ENCODE measurements at regions not wholly inside any gene's neighbourhood (a gene's known extent, or its start where the extent isn't known, plus 50 kb on each side); places are given as distances from the start of the nearest gene placed in this dataset.

DNA sequence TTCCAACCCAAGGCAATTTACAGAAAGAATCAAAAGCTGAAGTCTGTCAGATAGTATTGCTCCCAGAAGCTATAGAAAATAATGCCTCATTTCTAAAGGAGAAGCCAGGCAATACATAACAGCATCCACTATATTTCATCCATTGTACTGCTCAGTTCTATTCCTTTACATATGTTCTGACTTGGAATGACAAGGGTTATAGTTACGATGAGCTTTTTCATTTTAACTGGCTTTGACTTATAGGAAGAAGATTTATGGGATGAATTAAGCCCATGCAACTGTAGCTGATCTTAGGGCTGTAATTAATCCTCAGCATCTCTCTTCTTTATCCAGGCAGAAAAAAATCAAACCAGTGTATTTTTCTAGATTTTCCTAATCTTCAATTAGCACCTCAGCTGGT, 676.3 kb upstream of the CCDC54 start:
- ATAC-seq (no peak), DNase-seq (no peak)

DNA sequence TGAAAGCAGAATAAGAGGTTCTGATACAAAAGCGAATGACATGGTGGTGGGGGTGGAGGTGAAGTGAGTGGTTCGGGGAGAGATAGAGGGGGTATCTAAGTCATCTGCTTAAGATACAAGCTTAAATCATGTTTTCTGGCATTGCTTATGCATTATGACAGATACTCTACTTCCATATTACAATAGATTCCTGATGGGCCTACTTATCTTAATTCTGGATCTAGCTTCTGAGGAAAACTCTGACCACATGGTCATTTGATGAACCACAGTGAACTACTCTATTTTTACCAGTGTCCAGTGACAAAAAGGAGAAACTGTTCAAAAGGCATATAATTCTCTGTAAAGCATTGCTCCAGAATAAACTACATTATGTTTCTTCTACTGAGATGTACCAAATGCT, 673.7 kb upstream of the CCDC54 start:
- DNase-seq (no peak), ATAC-seq (no peak)

DNA sequence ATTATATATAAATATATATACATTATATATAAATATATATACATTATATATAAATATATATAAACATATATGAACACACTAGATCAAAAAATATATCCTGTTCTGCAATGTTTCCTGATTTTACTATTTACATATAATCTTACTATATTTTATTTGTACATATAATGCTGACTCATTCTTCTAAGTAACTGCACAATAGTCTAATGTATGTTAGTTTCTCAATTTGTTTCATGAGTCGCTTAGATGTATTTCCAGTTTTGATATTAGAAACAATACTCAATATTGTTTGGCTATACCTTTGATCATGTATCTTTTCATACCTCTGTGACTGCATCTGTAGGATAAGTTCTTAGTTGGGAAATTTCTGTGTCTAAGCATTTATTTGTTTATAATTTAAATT, 669.9 kb upstream of the CCDC54 start:
- no peak for ATAC-seq

DNA sequence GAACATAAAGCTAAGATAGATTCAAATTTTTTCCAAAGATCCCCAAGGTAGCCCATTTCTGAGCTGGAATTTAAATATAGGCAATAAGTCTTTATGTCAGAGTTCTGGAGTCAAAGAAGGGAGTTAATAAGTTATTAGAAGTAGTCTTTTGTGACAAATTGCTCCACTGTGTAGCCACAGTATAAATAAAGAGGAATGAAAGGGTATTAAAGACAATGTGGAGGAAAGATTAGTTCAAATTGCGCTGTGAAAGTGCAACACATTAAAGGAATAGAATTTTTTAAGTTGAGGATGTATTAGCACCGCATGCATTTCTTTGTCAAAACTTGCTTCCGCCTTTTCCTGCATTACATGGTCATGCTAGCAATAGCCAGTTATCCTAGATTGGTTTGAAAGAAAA, 666.6 kb upstream of the CCDC54 start:
- DNase-seq (no peak), ATAC-seq (no peak)

More for the DNA sequence above, 669.9 kb upstream of the CCDC54 start:
- DNase-seq, result no peak

DNA sequence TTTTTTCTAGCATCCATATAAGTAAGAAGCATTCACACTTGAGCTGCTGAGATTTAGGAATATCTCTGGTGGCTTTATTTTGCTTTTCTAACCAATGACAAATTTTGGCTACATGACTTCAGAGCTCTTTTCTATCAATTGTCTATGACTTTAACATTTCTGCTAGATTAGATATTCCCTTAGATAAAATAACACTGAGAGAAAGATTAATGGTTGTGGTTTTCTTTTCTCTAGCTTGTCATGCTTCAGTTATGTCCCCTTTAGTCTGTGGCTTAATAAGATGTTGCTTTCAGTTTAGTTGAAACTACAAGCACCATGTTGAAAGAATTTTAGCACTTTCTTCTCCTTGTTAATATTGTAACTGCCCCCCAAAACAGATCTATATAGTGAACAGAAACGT, 665.6 kb upstream of the CCDC54 start:
- no peak for DNase-seq
- ATAC-seq, result no peak

DNA sequence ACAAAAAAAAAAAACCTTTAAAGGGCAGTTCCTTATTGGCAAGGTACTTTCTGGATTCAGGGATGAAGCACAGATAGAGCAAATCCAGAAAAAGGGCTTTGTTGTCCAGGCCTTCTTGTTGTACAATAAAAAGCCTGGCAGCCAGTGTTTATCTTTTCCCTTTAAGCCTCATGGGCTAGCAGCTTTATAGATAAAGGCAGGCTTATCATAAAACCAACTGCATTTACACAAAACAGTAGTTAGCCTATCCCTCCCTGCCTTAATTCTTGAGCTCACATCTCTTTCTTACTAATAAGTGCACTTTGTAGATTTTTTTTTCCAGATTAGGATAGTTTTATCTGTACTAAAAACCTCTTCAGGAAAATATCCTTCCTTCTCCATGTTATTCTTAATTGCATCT, 662.8 kb upstream of the CCDC54 start:
- ATAC-seq (no peak), DNase-seq (no peak)

DNA sequence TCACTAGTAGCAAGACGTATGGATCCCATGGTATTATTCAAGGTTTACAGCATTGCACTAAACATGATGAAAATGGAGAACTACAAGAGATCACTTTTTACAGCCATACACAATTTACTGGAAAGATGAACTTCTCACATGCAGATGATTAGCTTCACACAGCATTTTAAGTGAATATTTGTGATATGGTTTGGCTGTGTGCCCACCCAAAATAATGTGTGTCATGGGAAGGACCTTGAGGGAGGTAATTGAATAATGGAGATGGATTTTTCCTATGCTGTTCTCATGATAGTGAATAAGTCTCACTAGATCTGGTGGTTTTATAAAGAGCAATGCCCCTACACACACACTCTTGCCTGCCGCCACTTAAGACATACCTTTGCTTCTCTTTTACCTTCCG, 662.0 kb upstream of the CCDC54 start:
- no peak for DNase-seq
- no peak for ATAC-seq

DNA sequence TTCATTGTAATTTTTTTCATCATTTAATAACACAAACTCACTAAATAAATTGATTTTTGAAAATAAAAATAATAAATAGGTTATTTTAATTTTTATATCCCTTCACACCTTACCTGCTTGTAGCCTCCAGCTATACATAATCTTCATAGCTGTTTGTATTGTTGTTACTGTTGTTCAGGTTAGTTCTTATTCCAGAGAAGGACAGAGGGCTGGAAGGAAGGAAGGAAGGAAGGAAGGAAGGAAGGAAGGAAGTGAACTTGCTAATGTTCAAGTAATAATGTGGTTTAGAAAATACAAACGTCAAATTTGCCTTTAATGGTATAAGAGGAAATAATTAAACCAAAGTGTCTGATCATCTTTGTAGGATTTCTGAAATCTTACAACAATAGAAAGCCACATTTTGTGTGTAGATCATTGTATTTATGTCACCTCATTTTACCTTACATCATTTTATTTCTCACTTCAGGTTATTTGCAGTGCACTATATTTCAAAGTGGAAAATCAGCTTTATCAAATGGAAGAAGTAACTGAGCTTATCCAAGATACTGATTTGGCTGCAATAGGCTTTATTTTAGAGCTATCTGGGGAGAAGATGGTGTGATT, 660.0 kb upstream of the CCDC54 start:
- no peak for DNase-seq
- no peak for ATAC-seq

DNA sequence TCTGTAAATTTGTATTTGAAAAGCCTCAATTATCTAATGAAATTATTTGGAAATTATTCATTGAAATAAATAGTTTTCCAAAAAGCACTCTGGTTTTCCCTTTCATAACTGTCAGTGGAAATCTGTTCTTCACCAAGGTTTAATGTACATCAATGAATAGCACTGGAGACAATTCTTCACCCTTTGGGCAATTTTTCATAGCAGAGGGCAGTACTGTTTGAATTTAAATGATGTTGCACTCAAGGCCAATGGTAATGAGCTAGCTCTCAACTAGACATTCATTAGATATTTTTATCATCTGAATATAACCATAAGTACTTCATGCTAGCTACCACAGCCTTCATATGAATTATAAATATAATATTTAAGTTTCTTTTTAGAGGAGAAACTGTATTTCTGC, 658.2 kb upstream of the CCDC54 start:
- ATAC-seq (no peak), DNase-seq (no peak)

DNA sequence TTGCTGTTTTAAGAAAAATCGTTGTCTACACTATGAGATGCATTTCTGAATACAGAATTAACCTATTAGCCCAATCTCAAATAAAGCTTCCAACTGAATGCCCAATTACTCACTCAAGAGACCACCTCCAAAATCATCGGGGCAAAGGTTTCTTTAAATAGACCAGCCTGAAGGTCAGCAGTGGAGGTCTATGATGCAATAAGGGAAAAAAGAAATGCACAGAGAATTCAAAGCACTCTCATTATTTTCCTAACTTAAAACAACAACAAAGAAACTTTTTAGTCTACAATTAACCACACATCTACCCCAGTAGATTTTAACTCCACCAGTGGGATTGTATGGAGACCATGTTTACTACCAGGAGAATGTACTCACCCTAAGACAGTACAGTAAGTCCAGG, 657.7 kb upstream of the CCDC54 start:
- no peak for ATAC-seq

DNA sequence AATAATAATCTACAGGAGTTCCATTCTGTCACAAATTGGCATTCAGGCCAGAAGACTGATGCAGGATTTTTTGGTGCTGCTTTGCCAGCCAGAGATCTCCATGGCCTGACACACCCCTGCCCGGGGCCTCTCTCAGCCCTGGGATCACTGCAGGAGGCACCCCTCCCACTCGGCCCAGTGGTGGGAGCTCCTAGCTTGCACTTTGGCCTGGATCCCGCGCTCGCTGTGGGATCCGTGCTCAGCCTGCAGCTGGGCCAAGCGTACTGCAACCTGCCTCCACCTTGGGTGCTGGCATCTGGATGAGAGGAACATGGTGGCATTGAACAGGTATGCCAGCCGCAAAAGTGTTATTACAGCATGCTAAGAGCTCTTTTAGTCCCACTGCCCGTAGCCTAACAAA, 656.7 kb upstream of the CCDC54 start:
- ATAC-seq, result no peak
- DNase-seq, result no peak

More for the DNA sequence above, 657.7 kb upstream of the CCDC54 start:
- DNase-seq, result no peak

DNA sequence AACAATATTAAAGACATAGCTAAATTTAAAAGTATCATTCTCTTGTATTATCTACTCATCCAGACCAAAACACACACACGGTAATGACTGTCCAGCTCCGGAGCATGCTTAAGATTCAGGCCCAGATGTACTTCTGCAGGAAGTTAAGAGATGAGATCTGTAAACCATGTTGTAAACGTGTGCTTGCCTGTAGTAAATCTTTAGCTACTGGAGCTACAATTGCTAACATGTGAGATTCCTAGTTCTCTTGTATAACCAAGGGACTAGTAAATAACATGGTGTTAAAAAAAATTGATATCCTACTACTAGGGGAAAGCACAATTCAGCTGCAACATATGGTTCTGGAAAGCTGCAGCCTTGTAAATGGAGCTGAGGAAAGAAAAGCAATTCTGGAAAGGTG, 651.7 kb upstream of the CCDC54 start:
- DNase-seq, result no peak
- no peak for ATAC-seq

DNA sequence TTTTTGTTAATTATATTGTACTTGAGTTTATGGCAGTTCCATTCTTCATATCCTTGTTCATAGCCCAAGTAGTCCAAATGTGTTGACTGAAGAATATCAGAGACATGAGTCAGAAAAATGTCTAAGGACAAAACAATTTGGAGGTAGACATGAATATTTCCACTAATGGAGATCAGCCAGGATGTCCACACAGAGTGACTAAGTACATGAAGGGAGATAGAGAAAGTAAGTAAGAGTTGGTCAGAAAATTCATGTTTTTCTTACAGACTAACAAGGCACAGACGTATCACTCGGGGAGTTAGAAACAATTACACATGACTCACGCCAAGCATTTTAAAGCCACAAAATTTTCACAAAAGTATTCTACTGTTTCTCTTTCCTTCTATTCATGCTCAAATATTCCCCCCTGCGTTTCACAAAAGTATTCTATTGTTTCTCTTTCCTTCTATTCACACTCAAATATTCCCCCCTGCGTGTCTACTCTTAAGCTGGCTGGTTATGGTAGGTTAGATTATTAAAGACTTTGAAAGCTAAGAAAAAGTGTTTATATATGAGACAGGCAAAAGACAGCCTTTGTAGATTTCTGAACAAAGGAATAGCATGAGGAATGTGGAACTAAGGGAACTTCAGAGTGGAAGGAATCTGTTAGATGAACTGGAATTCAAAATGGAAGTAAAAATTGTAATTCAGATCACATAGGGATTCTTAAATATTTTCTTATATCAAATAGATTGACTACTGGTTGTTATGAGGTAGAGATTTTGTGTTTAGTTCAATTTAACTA, 648.7 kb upstream of the CCDC54 start:
- DNase-seq (no peak), ATAC-seq (no peak)

DNA sequence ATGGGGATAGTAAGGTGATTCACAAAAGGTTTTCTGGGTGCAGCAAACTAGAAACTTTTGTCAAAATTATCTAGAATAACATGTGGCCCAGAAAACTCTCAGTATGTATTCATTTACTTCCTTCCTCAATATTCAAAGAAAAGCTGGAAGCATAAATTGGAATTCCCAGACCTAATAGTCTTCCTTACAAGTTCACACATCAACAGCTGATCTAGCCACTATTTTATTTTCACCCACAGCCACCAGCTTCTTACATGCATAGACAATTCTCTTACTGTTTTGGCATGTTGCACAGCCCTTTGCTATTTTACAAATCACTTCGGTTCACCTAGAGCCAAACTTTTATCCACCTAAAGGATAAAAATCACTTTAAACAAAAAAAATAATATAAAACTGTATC, 647.8 kb upstream of the CCDC54 start:
- no peak for DNase-seq

DNA sequence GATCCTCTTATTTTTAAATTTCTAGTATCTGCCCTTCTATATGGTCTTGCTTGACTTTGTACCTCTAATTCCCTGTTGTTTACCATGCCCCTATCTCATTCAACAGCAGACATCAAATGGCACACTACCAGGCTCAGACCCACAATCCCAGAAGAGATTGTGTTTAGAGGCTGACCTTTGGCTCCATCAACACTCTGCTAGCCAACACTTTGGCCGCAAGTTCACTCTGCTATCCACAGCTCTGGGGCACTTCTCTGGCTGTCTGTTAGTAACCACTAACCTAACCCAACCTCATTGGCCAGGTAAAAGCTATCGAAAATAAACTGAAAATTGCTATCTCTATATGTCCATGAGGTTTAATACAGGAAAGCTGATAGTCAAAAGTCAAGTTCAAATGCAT, 646.0 kb upstream of the CCDC54 start:
- ATAC-seq (no peak), DNase-seq (no peak)

More for the DNA sequence above, 647.8 kb upstream of the CCDC54 start:
- no peak for ATAC-seq

DNA sequence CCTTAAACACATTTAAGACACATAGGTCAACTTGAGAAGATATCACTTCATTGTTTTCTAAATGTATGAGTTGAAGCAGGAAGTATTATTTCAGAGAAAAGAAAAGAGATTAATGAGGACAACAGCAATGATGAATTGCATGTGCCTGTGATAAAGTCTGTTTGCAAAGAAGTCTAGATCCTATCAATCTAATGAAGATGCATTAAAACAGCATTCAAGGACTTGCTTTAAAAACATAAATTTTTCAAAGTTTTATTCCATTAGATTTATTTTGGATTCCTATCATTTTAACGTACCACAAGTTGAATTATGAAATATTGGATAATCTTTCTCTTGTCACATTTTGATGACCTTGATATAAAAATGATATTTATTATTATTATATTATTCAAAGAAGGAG, 642.5 kb upstream of the CCDC54 start:
- DNase-seq, result no peak
- ATAC-seq, result no peak

DNA sequence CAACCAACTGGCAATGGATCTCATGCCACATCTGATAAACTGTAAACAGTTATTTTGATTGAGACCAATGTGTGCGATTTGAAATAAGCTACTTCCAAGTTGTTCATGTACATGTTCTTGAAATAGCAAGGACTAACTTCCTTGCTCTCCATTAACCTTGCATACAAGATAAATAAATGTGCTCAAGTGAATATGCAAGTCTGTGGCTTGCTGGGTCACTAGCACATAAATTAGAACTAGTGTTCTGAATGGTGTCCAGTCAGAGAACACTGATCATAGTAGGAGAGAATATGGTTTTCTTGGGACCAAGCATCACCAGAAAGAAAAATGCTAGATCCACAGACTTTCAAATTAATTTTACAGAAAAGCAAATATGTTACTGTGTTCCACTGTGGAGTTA, 640.0 kb upstream of the CCDC54 start:
- no peak for DNase-seq

DNA sequence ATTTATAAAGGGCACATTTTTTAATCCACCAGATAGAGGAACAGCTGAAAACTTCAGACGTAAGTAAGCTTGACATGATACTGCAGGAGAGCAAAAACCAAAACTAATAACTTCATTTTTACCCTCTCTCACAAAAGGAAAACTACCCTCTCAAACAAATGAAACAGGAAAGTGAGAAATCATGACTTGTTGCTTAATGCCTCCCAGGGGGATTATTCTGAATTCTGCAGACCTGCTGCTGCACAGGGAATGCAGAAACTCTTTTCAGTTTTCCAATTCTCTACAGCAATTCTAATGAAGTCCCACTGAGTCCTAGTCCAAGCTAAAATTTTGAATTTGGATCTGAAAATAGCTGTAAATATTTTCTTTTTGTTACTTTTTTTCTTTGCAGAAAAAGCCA, 637.1 kb upstream of the CCDC54 start:
- DNase-seq (no peak), ATAC-seq (no peak)

More for the DNA sequence above, 640.0 kb upstream of the CCDC54 start:
- ATAC-seq, result no peak

DNA sequence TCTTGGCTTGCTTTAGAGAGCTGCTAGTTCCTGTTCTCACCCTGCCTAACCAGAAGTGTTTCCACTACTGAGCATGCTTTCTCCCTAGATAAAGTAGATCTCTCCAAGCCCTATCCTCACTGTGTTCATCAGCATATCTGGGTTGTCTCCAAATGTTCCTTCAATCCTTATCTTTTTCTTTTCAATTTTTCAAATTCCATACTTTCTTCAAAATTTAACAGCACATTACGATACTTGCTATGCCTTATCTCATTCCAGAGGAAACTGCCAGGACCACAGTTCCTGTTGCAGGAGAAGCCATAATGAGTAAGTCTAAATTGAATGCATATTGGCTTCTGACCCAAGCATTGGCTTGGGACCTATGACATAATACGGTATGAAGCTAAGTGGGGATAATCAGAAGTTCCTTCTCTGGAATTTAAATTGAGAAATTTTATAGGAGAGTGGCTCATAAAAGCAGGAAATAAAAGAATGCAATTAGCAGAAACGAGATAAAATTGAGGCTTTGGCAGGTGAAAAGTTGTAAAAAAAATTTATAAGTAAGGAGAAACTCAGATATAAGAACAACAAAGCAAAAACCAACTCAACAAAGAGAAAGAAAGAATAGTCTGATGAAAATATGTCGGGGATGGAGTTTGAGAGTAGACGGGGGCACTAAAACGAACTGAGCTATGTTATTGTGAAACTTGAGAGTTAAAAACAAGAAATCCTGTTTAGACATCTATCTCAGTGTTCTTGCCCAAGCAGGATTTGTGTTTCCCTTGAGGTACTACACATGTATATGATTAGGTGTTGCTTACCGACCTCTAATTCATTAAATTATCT, 631.7 kb upstream of the CCDC54 start:
- ATAC-seq (no peak), DNase-seq (no peak)

DNA sequence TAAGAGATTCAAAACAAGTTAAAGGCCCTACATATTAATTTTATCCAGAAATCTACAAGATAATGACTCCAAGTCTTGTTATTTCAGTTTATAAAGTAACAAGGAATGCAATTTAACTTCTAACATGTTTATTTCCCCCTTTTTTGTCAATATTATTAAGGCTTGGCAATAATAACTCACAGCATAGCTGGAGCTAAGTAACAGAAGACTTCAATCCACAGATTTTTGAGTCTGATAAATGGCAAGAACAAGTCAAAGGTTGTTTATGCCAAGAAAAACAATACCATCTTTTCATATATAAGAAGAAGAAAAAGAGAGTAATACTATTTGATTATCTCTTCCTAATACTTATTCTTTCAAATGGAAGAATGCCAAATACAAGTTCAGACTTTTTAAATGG, 631.0 kb upstream of the CCDC54 start:
- ATAC-seq (no peak), DNase-seq (no peak)

DNA sequence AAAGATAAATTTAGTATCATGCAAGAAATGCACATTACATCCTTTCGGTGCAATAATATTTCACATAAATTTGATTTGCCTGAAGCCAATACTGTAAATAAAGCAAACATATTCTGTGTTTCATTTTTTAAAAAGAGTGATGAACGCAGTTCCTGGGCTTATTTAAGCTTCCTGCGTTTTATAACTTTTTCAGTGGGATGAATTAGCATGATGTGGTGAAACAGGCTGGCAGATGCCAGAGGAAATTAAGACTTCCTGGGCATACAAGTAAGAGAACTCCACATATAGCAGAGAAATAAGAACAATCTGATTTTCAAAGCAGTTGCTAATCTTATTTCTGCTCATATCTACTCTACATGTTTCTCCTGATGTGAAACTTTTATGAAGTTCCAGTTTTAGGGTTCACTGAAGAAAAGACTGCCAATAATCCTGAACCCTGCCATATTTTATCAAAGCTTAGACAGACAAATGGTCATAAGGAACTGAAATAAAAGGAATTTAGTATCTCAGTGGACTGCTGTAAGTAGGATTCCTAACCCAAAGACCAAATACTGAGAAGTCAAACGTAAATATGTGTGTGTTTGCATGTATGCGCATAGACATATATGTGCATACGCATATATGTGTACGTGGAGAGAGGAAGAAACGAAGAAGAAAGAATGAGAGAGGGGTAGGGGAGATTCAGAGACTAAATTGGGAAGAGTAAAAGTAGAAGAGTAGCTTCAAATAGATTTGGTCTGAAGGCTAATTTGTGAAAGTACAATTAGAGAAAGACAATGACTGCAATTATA, 628.6 kb upstream of the CCDC54 start:
- DNase-seq (no peak), ATAC-seq (no peak)

DNA sequence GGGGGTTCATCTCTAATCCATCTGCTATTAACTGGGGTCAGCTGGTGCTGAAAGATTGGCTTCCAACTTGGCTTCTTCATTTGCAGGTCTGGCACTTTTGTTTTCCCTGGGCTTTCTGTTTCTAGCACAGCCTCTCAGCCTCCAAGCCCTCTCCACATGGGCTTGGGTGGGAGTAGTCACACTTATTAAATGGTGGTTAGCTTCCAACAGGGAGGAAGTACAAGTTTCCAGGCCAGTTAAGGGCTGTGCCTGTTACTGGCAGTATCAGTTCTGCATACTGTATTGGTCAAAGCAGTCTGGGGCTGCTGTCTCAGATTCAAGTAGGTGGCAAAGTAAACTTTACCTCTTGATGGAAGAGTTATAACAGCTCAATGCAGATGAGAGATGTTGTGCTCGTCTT, 627.1 kb upstream of the CCDC54 start:
- no peak for ATAC-seq
- DNase-seq, result no peak

DNA sequence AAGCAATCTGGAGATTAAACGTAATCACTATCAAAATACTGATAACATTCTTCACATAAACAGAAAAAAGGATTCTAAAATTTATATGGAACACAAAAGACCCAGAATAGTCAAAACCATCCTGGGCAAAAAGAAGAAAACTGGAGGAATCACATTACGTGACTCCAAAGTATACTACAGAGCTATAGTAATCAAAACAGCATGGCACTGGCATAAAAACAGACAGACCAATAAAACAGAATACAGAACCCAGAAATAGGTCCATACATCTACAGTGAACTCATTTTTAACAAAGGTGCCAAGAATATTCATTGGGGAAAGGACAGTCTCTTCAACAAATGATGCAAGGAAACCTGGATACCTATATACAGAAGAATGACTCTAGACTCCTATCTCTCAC, 621.9 kb upstream of the CCDC54 start:
- no peak for ATAC-seq

More for the DNA sequence above, 621.9 kb upstream of the CCDC54 start:
- DNase-seq, result no peak
